K562 (cell line): ENCODE measurements at regions not wholly inside any gene's neighbourhood (a gene's known extent, or its start where the extent isn't known, plus 50 kb on each side); places are given as distances from the start of the nearest gene placed in this dataset.

ENCODE experiments used
- ATAC-seq: fragments of 200-7000 bp; cut with Tn5 transposase; 3 replicates; pipeline ENCODE4 v1.9.1; 2020; ENCODE audit warnings: moderate library complexity
- BruUV-seq: library from RNA; stranded (reverse); fragments of 400-500 nt; replicated peaks from 2 replicates; lab custom pipeline; 2021; lab: Mats Ljungman, UMichigan
- CTCF ChIA-PET: fragments of 300-600 bp; formaldehyde crosslinking; extraction: SDS; loops from one replicate; lab custom pipeline; 2021; ENCODE audit warnings: low intra/inter-chr PET ratio; lab: Yijun Ruan, JAX
- POLR2A ChIA-PET: fragments of 300-600, 350-650 bp; sonication (Branson Sonifier 250); formaldehyde crosslinking; extraction: SDS; loops from one replicate; lab custom pipeline; 2021; ENCODE audit warnings: antibody characterized with exemption, inconsistent platforms; lab: Yijun Ruan, JAX
- DNase-seq, 4 experiments: peaks; one replicate each; pipeline versions ENCODE4 v3.0.0 to v3.0.0-alpha.2; 2011 to 2018; ENCODE audit warnings: low spot score in 3 of 4, mixed read lengths in 3 of 4; ENCODE audit errors: extremely low read depth in 1 of 4
- FAIRE-seq: peaks from 2 replicates; lab custom pipeline; 2011; peaks lifted over from hg19 to GRCh38; lab: Jason Lieb, UNC
- H2AFZ ChIP-seq: 2 replicates; pipeline ENCODE4 v1.6.0; 2011; ENCODE audit warnings: low read depth, low read length, control low read depth, inconsistent platforms
- H3K27ac ChIP-seq: fragments of 200-600 bp; 3 replicates; pipeline ENCODE4 v1.8.0; 2011; ENCODE audit warnings: low read depth, mild to moderate bottlenecking, control low read depth, inconsistent platforms, low read length, moderate library complexity, mixed read lengths; ENCODE audit errors: extremely low read depth
- H3K27me3 ChIP-seq, 2 experiments: fragments of 300-600 bp in 1 of 2; 2 replicates in 1 of 2; 3 replicates in 1 of 2; pipeline versions ENCODE4 v1.6.0 to v1.8.0; 2011; ENCODE audit warnings: inconsistent platforms in 2 of 2, low read length in 2 of 2, mild to moderate bottlenecking in 1 of 2, mixed read lengths in 1 of 2, moderate library complexity in 1 of 2; ENCODE audit not compliant: control insufficient read depth in 2 of 2, insufficient read depth in 2 of 2
- H3K36me3 ChIP-seq: fragments of 300-600 bp; 3 replicates; pipeline ENCODE4 v1.8.0; 2011; ENCODE audit warnings: mild to moderate bottlenecking, low read length, inconsistent platforms; ENCODE audit not compliant: control insufficient read depth, insufficient read depth
- H3K4me1 ChIP-seq, 2 experiments: fragments of 200-600 bp in 1 of 2; replicated peaks in 1 of 2; 2 replicates in 1 of 2; 3 replicates in 1 of 2; pipeline versions ENCODE4 v1.5.1 to v1.8.0; 2011; ENCODE audit warnings: inconsistent platforms in 2 of 2, low read length in 2 of 2, mild to moderate bottlenecking in 1 of 2, mixed read lengths in 1 of 2, moderate library complexity in 1 of 2; ENCODE audit not compliant: control insufficient read depth in 2 of 2, insufficient read depth in 2 of 2
- H3K4me2 ChIP-seq: 2 replicates; pipeline ENCODE4 v1.6.1; 2011; ENCODE audit warnings: low read length, control low read depth, inconsistent platforms, mixed read lengths; ENCODE audit not compliant: insufficient read depth
- H3K4me3 ChIP-seq: fragments of 200-600 bp; sonication (generic), shearing (Covaris generic); 2 replicates; pipeline ENCODE4 v1.5.1; 2016; ENCODE audit warnings: control low read depth, inconsistent platforms
- H3K79me2 ChIP-seq: fragments of 200-600 bp; 3 replicates; pipeline ENCODE4 v1.8.0; 2011; ENCODE audit warnings: low read length, inconsistent platforms; ENCODE audit not compliant: control insufficient read depth, insufficient read depth
- H3K9ac ChIP-seq, 2 experiments: 2 replicates each; pipeline versions ENCODE4 v1.6.0 to v1.6.1; 2011; ENCODE audit warnings: low read depth in 2 of 2, low read length in 2 of 2, control low read depth in 1 of 2, inconsistent platforms in 1 of 2, mild to moderate bottlenecking in 1 of 2, mixed read lengths in 1 of 2; ENCODE audit not compliant: insufficient read depth in 1 of 2
- H3K9me1 ChIP-seq: one replicate; pipeline ENCODE4 v1.6.0; 2011; ENCODE audit warnings: inconsistent platforms, mild to moderate bottlenecking, low read length, moderate library complexity; ENCODE audit not compliant: control insufficient read depth, insufficient read depth
- H3K9me3 ChIP-seq: replicated peaks from 2 replicates; pipeline ENCODE4 v1.5.1; 2011; ENCODE audit warnings: low read depth, low read length, inconsistent platforms; ENCODE audit not compliant: control insufficient read depth, insufficient read depth
- H4K20me1 ChIP-seq: replicated peaks from 2 replicates; pipeline ENCODE4 v1.6.1; 2011; ENCODE audit warnings: low read length, inconsistent platforms, mixed read lengths; ENCODE audit not compliant: control insufficient read depth, insufficient read depth
- ATF1 ChIP-seq, 2 experiments: fragments of 450-650 bp in 1 of 2; IDR thresholded peaks; 2 replicates each; pipeline ENCODE4 v1.6.1; 2016; ENCODE audit warnings: missing compliant biosample characterization in 1 of 2, missing genetic modification characterization in 1 of 2
- COPS2 ChIP-seq: fragments of 450-650 bp; conservative IDR thresholded peaks from 2 replicates; pipeline ENCODE4 v1.6.1; 2016; ENCODE audit warnings: mild to moderate bottlenecking, moderate library complexity
- DPF2 ChIP-seq: fragments of 450-650 bp; IDR thresholded peaks from 2 replicates; pipeline ENCODE4 v1.6.1; 2016
- EP300 ChIP-seq: IDR thresholded peaks from 2 replicates; pipeline ENCODE4 v1.6.1; 2012; ENCODE audit warnings: low read length, improper control_type of control experiment
- HDAC2 ChIP-seq: fragments of 450-650 bp; IDR thresholded peaks from 2 replicates; pipeline ENCODE4 v1.6.1; 2016; ENCODE audit warnings: mild to moderate bottlenecking
- HSF4 ChIP-seq: fragments of 250-450 bp; sonication (Bioruptor Pico); IDR thresholded peaks from 2 replicates; pipeline ENCODE4 v2.1.2; 2022; ENCODE audit warnings: mild to moderate bottlenecking, moderate library complexity, borderline replicate concordance
- PHB2 ChIP-seq: fragments of 450-650 bp; IDR thresholded peaks from 2 replicates; pipeline ENCODE4 v1.6.1; 2017; ENCODE audit warnings: low read depth
- POLR2B ChIP-seq: fragments of 450-650 bp; IDR thresholded peaks from 2 replicates; pipeline ENCODE4 v1.6.1; 2018; ENCODE audit warnings: low read depth; ENCODE audit not compliant: partially characterized antibody
- SLC30A9 ChIP-seq: fragments of 250-450 bp; sonication (Bioruptor Pico); IDR thresholded peaks from 2 replicates; pipeline ENCODE4 v1.8.0; 2022; ENCODE audit warnings: mild to moderate bottlenecking, moderate library complexity
- XRCC4 ChIP-seq: IDR thresholded peaks from one replicate; pipeline ENCODE4 v1.6.1; 2011; ENCODE audit not compliant: insufficient read depth, insufficient read length; ENCODE audit errors: extremely low read depth
- ZC3H8 ChIP-seq: fragments of 450-650 bp; IDR thresholded peaks from 2 replicates; pipeline ENCODE4 v1.6.1; 2017
- ZNF146 ChIP-seq: IDR thresholded peaks from one replicate; pipeline ENCODE4 v1.6.1; 2018; ENCODE audit warnings: missing compliant biosample characterization; ENCODE audit not compliant: unreplicated experiment
- ZNF263 ChIP-seq: sonication (generic); formaldehyde crosslinking; IDR thresholded peaks from 2 replicates; pipeline ENCODE4 v1.8.0; 2022; ENCODE audit warnings: mild to moderate bottlenecking, missing genetic modification reagents, borderline replicate concordance
- ZNF785 ChIP-seq: fragments of 250-450 bp; sonication (Bioruptor Pico); IDR thresholded peaks from 2 replicates; pipeline ENCODE4 v1.4.0; 2020; ENCODE audit warnings: mild to moderate bottlenecking
- whole genome bisulfite sequencing: fragments of 100-300 bp; shearing (Covaris generic); methylation state at CpG from one replicate; pipeline ENCODE4 v1.1.6; 2016; ENCODE audit warnings: low coverage, mixed read lengths; ENCODE audit not compliant: insufficient coverage; ENCODE audit errors: missing lambda C conversion rate; 5-methylcytosine and 5-hydroxymethylcytosine counted together
- in situ Hi-C: fragments of 300-500 bp; cut with MboI; formaldehyde crosslinking; loops from 4 replicates; pipeline ENCODE4 v1.15.0; 2018; ENCODE audit warnings: inconsistent platforms, mixed read lengths
- intact Hi-C: fragments of 100-400 bp; cut with micrococcal nuclease; formaldehyde crosslinking; loops from 2 replicates; pipeline ENCODE4 v1.14.2; 2022

DNA sequence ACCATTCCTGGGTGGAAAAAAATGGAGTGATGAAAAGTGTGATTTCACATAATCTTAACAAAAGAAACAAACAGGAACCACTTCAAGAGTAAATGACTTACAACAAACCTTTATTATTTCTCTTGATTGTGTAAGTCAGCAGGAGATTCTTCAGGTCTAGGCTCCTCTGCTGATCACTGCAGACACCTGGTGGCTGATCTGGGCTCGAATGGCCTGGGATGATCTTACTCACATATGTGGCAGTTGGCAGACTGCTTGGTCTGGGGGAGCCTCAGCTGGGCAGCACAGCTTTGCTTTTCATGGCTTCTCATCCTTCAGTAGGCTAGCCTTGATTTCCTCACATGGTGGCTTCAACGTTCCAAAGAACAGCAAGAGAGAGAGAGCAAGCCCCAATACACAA lies 215.4 kb upstream of the PRICKLE1 start:
- Histone ChIP-seq H3K36me3 (no peaks in the 10 kb centered on the region), H2AFZ (no peak overlapping the region), H3K27me3 (no peaks in the 10 kb centered on the region), H3K4me2 (no peak overlapping the region), H3K9me3 (no peaks in the 10 kb centered on the region), H3K27ac (no peak overlapping the region), H3K9ac (no peak overlapping the region), H3K4me3 (no peak overlapping the region), H3K79me2 (no peaks in the 10 kb centered on the region), H4K20me1 (no peaks in the 10 kb centered on the region), H3K4me1 (no peaks in the 10 kb centered on the region), H3K9me1 (no peaks in the 10 kb centered on the region)
- WGBS: 0% methylated on average over 2 of the region's 2 CpGs
- POLR2A ChIA-PET: interaction anchor here (1.1 kb wide), 1 partner anchor 8 kb away, joined by 3 read pairs; no protein-coding TSS in a partner anchor
- CTCF ChIA-PET: no interaction called here
- TF ChIP-seq XRCC4: no peak
- no peak for TF ChIP-seq PHB2
- no peak for TF ChIP-seq SLC30A9 (CRISPR knock-in tag)
- no peak for TF ChIP-seq ZC3H8
- TF ChIP-seq HSF4 (CRISPR knock-in tag): no peak
- TF ChIP-seq ZNF263: no peak
- TF ChIP-seq POLR2B: no peak
- TF ChIP-seq ZNF785 (CRISPR knock-in tag): no peak
- TF ChIP-seq HDAC2: no peak
- TF ChIP-seq COPS2: no peak
- no peak for TF ChIP-seq ATF1 (CRISPR knock-in tag; IDR thresholded peaks at IDR 0.05)
- no peak for TF ChIP-seq ATF1 (tag; IDR thresholded peaks at IDR 0.05)
- no peak for TF ChIP-seq ZNF146 (CRISPR knock-in tag)
- no peak for TF ChIP-seq DPF2
- no peak for TF ChIP-seq EP300
- ATAC-seq (no peak), FAIRE-seq (no peak), DNase-seq (no peak)
- no TSS peak for BruUV-seq
- in situ Hi-C loops (no loop called here), intact Hi-C loops (no loop called here)
